IMR-90 (cell line): ENCODE measurements at regions not wholly inside any gene's neighbourhood (a gene's known extent, or its start where the extent isn't known, plus 50 kb on each side); places are given as distances from the start of the nearest gene placed in this dataset.

ENCODE experiments used
- ATAC-seq: fragments of 200-7000 bp; cut with Tn5 transposase; 2 replicates; pipeline ENCODE4 v1.9.1; 2020; ENCODE audit warnings: low read depth, mild to moderate bottlenecking, moderate library complexity
- BruUV-seq: library from RNA; stranded (reverse); fragments of 400-500 nt; replicated peaks from 2 replicates; lab custom pipeline; 2021; lab: Mats Ljungman, UMichigan
- CTCF ChIA-PET: fragments of 300-600 bp; formaldehyde crosslinking; extraction: SDS; loops from one replicate; lab custom pipeline; 2021; ENCODE audit warnings: antibody characterized with exemption; lab: Yijun Ruan, JAX
- POLR2A ChIA-PET: fragments of 300-600 bp; sonication (Branson Sonifier 250); formaldehyde crosslinking; loops from one replicate; lab custom pipeline; 2022; ENCODE audit warnings: antibody characterized with exemption; ENCODE audit not compliant: unreplicated experiment; lab: Charles Lee
- DNase-seq: peaks from one replicate; pipeline ENCODE4 v3.0.0; 2013
- H2AFZ ChIP-seq: replicated peaks from 2 replicates; pipeline ENCODE3; 2013; ENCODE audit warnings: low read length, mild to moderate bottlenecking; ENCODE audit not compliant: poor library complexity
- H2AK5ac ChIP-seq: 2 replicates; pipeline ENCODE4 v1.6.1; 2013; ENCODE audit warnings: low read depth, low read length, inconsistent platforms
- H2AK9ac ChIP-seq: replicated peaks from 2 replicates; pipeline ENCODE3; 2013; ENCODE audit warnings: mild to moderate bottlenecking, low read depth, low read length, moderate library complexity; ENCODE audit not compliant: poor library complexity
- H2BK120ac ChIP-seq: 2 replicates; pipeline ENCODE4 v1.6.1; 2013; ENCODE audit warnings: low read depth, low read length, inconsistent platforms
- H2BK15ac ChIP-seq: 3 replicates; pipeline ENCODE4 v1.6.1; 2013; ENCODE audit warnings: low read depth, low read length, inconsistent platforms
- H2BK20ac ChIP-seq: 2 replicates; pipeline ENCODE4 v1.6.1; 2013; ENCODE audit warnings: low read depth, mild to moderate bottlenecking, inconsistent platforms, low read length, moderate library complexity
- H2BK5ac ChIP-seq: 2 replicates; pipeline ENCODE4 v1.6.1; 2013; ENCODE audit warnings: mild to moderate bottlenecking, low read depth, low read length, inconsistent platforms; ENCODE audit not compliant: poor library complexity, severe bottlenecking
- H3K14ac ChIP-seq: replicated peaks from 2 replicates; pipeline ENCODE4 v1.6.1; 2013; ENCODE audit warnings: low read depth, low read length, inconsistent platforms
- H3K18ac ChIP-seq: 2 replicates; pipeline ENCODE4 v1.6.1; 2013; ENCODE audit warnings: low read depth, low read length, control low read depth
- H3K23ac ChIP-seq: 2 replicates; pipeline ENCODE4 v1.6.1; 2013; ENCODE audit warnings: low read depth, low read length, inconsistent platforms
- H3K27ac ChIP-seq: 2 replicates; pipeline ENCODE4 v1.5.1; 2013; ENCODE audit warnings: mild to moderate bottlenecking, control low read depth, low read length; ENCODE audit not compliant: insufficient read depth
- H3K27me3 ChIP-seq: 2 replicates; pipeline ENCODE4 v1.6.1; 2013; ENCODE audit warnings: low read length; ENCODE audit not compliant: control insufficient read depth, insufficient read depth
- H3K36me3 ChIP-seq: 2 replicates; pipeline ENCODE4 v1.6.1; 2013; ENCODE audit warnings: low read length, mixed read lengths; ENCODE audit not compliant: control insufficient read depth, insufficient read depth
- H3K4ac ChIP-seq: 2 replicates; pipeline ENCODE4 v1.6.1; 2013; ENCODE audit warnings: low read depth, low read length, inconsistent platforms
- H3K4me1 ChIP-seq: 2 replicates; pipeline ENCODE4 v1.6.1; 2013; ENCODE audit warnings: low read length, mixed read lengths; ENCODE audit not compliant: control insufficient read depth, insufficient read depth
- H3K4me2 ChIP-seq: 2 replicates; pipeline ENCODE4 v1.6.1; 2013; ENCODE audit warnings: low read depth, mild to moderate bottlenecking, control low read depth, low read length, moderate library complexity
- H3K4me3 ChIP-seq: 2 replicates; pipeline ENCODE4 v1.5.1; 2013; ENCODE audit warnings: low read depth, mild to moderate bottlenecking, control low read depth, low read length, moderate library complexity; ENCODE audit not compliant: insufficient read depth
- H3K56ac ChIP-seq: 2 replicates; pipeline ENCODE4 v1.6.1; 2013; ENCODE audit warnings: low read length, inconsistent platforms; ENCODE audit not compliant: insufficient read depth; ENCODE audit errors: extremely low read depth
- H3K79me1 ChIP-seq, 2 experiments: 2 replicates each; pipeline ENCODE4 v1.6.1; 2013; ENCODE audit warnings: low read length in 2 of 2, inconsistent platforms in 1 of 2, low read depth in 1 of 2
- H3K9ac ChIP-seq: 2 replicates; pipeline ENCODE4 v1.6.1; 2013; ENCODE audit warnings: low read depth, low read length, control low read depth
- H3K9me1 ChIP-seq: 2 replicates; pipeline ENCODE4 v1.6.1; 2013; ENCODE audit warnings: low read length, inconsistent platforms; ENCODE audit not compliant: insufficient read depth
- H3K9me3 ChIP-seq: 2 replicates; pipeline ENCODE4 v1.6.1; 2013; ENCODE audit warnings: low read length; ENCODE audit not compliant: control insufficient read depth, insufficient read depth
- H4K20me1 ChIP-seq: 2 replicates; pipeline ENCODE4 v1.6.1; 2013; ENCODE audit warnings: low read length, inconsistent platforms; ENCODE audit not compliant: insufficient read depth
- H4K5ac ChIP-seq: 2 replicates; pipeline ENCODE4 v1.6.1; 2013; ENCODE audit warnings: mild to moderate bottlenecking, low read depth, low read length, control low read depth
- H4K8ac ChIP-seq, 2 experiments: 2 replicates each; pipeline ENCODE4 v1.6.1; 2013; ENCODE audit warnings: low read depth in 2 of 2, low read length in 2 of 2, control low read depth in 1 of 2, inconsistent platforms in 1 of 2
- H4K91ac ChIP-seq: 2 replicates; pipeline ENCODE4 v1.6.1; 2013; ENCODE audit warnings: low read depth, low read length, inconsistent platforms; ENCODE audit not compliant: insufficient read depth
- MXI1 ChIP-seq: IDR thresholded peaks from 2 replicates; pipeline ENCODE4 v1.6.1; 2012; ENCODE audit warnings: low read depth, mild to moderate bottlenecking, low read length, moderate library complexity, borderline replicate concordance
- RAD21 ChIP-seq: IDR thresholded peaks from 2 replicates; pipeline ENCODE4 v1.6.1; 2012; ENCODE audit warnings: low read length, improper control_type of control experiment
- WGBS, 2 experiments: methylation state at CpG; one replicate each; pipeline versions ENCODE4 v1.1.5 to v1.1.7; 2013; ENCODE audit warnings: missing lambda C conversion rate in 2 of 2; ENCODE audit not compliant: insufficient read length in 1 of 2; ENCODE audit errors: extremely low coverage in 2 of 2; 5-methylcytosine and 5-hydroxymethylcytosine counted together
- dilution Hi-C: fragments of 300-500 bp; cut with HindIII; formaldehyde crosslinking; loops from one replicate; pipeline ENCODE4 v1.14.3; 2018; ENCODE audit warnings: low sequenced_read_pairs; ENCODE audit not compliant: unreplicated experiment
- in situ Hi-C: fragments of 300-500 bp; cut with MboI; formaldehyde crosslinking; loops from 3 replicates; pipeline ENCODE4 v1.14.3; 2019; ENCODE audit warnings: low sequenced_read_pairs, inconsistent platforms, mixed read lengths
- intact Hi-C: fragments of 100-400 bp; cut with micrococcal nuclease; formaldehyde crosslinking; loops from 2 replicates; pipeline ENCODE4 v1.10.0; 2022

GRCh38 chr15:60116456-60117089, 112.5 kb downstream of the FOXB1 start:
- no peak overlapping the region for H2AK5ac ChIP-seq
- H2AK9ac ChIP-seq = no peak overlapping the region
- no peak overlapping the region for H3K23ac ChIP-seq
- H3K4me3 ChIP-seq = no peak overlapping the region
- no peak overlapping the region for H2BK20ac ChIP-seq
- H3K9me1 ChIP-seq = no peaks in the 10 kb centered on the region
- H3K14ac ChIP-seq = no peak overlapping the region
- H3K27ac ChIP-seq = no peak overlapping the region
- H2BK5ac ChIP-seq = no peak overlapping the region
- in situ Hi-C loops (no loop called here), dilution Hi-C loops (no loop called here), intact Hi-C loops (no loop called here)
- WGBS, 2 experiments = no CpG with 5 or more reads among the region's 3 CpGs
- no peak for ATAC-seq
- H2AFZ ChIP-seq = no peak overlapping the region
- H3K18ac ChIP-seq = no peak overlapping the region
- no peak overlapping the region for H3K56ac ChIP-seq
- no peak overlapping the region for H4K8ac ChIP-seq
- no TSS peak for BruUV-seq
- no peak overlapping the region for H2BK120ac ChIP-seq
- H3K36me3 ChIP-seq = no peaks in the 10 kb centered on the region
- H4K91ac ChIP-seq = no peak overlapping the region
- CTCF ChIA-PET = interaction anchor here (0.8 kb wide), 1 partner anchor 10 kb away, joined by 3 read pairs; no protein-coding TSS in a partner anchor
- no peak overlapping the region for H2BK15ac ChIP-seq
- peaks cover 25% of the 10 kb centered on the region for H3K27me3 ChIP-seq
- no peak for DNase-seq
- TF ChIP-seq MXI1 (no peak), RAD21 (no peak)
- H3K4me2 ChIP-seq = no peak overlapping the region
- no peaks in the 10 kb centered on the region for H4K20me1 ChIP-seq
- H3K4ac ChIP-seq = no peak overlapping the region
- no peaks in the 10 kb centered on the region for H3K79me1 ChIP-seq
- no peak overlapping the region for H4K5ac ChIP-seq
- POLR2A ChIA-PET = no interaction called here
- H3K4me1 ChIP-seq = no peaks in the 10 kb centered on the region
- no peak overlapping the region for H3K9ac ChIP-seq
- H3K9me3 ChIP-seq = no peaks in the 10 kb centered on the region
